Kidney epithelial cell (primary cell): ENCODE measurements at regions not wholly inside any gene's neighbourhood (a gene's known extent, or its start where the extent isn't known, plus 50 kb on each side); places are given as distances from the start of the nearest gene placed in this dataset.

ENCODE experiments used
- DNase-seq: peaks from one replicate; pipeline ENCODE4 v3.0.0-alpha.2; 2010; ENCODE audit warnings: low read depth
- H3K27me3 ChIP-seq: 2 replicates; pipeline ENCODE4 v1.6.0; 2011; ENCODE audit warnings: low read length; ENCODE audit not compliant: control insufficient read depth, insufficient read depth
- H3K36me3 ChIP-seq: 2 replicates; pipeline ENCODE4 v1.5.1; 2011; ENCODE audit warnings: low read length; ENCODE audit not compliant: control insufficient read depth, insufficient read depth
- H3K4me3 ChIP-seq: 2 replicates; pipeline ENCODE4 v1.5.1; 2011; ENCODE audit warnings: low read depth, mild to moderate bottlenecking, control low read depth, low read length
- CTCF ChIP-seq: IDR thresholded peaks from 2 replicates; pipeline ENCODE4 v1.5.1; 2011; ENCODE audit warnings: mild to moderate bottlenecking, moderate library complexity, low read length, control low read depth, inconsistent platforms; ENCODE audit not compliant: insufficient read depth, poor library complexity, severe bottlenecking

- no peak for TF ChIP-seq CTCF
- H3K4me3 ChIP-seq = no peak overlapping the region
- DNase-seq = no peak
Observed at GRCh38 chr18:61272793-61273192, 60.4 kb upstream of the CDH20 start.

GRCh38 chr18:61273533-61273932, 59.7 kb upstream of the CDH20 start:
- Histone ChIP-seq H3K27me3 (no peaks in the 10 kb centered on the region), H3K4me3 (no peak overlapping the region), H3K36me3 (no peaks in the 10 kb centered on the region)
- TF ChIP-seq CTCF = no peak
- no peak for DNase-seq

More at GRCh38 chr18:61272793-61273192, 60.4 kb upstream of the CDH20 start:
- Histone ChIP-seq H3K27me3 (no peaks in the 10 kb centered on the region), H3K36me3 (no peaks in the 10 kb centered on the region)

- H3K4me3 ChIP-seq = no peak overlapping the region
- H3K27me3 ChIP-seq = no peaks in the 10 kb centered on the region
- no peaks in the 10 kb centered on the region for H3K36me3 ChIP-seq
- no peak for DNase-seq
- no peak for TF ChIP-seq CTCF
Observed at GRCh38 chr18:61274416-61274960, 58.7 kb upstream of the CDH20 start.

DNA sequence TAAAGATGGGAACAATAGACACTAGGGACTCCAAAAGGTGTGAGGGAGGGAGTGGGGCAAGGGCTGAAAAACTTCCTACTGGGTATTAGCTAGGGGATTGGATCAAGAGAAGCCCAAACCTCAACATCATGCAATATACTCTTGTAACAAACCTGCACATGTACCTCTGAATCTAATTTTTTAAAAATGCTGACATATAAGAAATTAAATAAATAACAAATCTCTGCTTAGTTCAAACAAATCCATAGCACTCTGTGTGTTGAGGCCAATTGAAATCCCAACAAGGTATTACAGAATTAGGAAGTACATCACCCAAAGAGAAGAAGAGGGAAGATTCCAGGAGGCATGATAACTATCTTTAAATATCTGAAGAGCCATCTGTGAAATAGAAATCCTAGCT, 55.4 kb upstream of the CDH20 start:
- H3K36me3 ChIP-seq = no peaks in the 10 kb centered on the region
- no peak for DNase-seq
- TF ChIP-seq CTCF = no peak
- no peaks in the 10 kb centered on the region for H3K27me3 ChIP-seq
- no peak overlapping the region for H3K4me3 ChIP-seq

- H3K27me3 ChIP-seq = no peaks in the 10 kb centered on the region
- H3K36me3 ChIP-seq = no peaks in the 10 kb centered on the region
- no peak for DNase-seq
- H3K4me3 ChIP-seq = no peak overlapping the region
- no peak for TF ChIP-seq CTCF
Observed at GRCh38 chr18:61281431-61281830, 51.8 kb upstream of the CDH20 start.

DNA sequence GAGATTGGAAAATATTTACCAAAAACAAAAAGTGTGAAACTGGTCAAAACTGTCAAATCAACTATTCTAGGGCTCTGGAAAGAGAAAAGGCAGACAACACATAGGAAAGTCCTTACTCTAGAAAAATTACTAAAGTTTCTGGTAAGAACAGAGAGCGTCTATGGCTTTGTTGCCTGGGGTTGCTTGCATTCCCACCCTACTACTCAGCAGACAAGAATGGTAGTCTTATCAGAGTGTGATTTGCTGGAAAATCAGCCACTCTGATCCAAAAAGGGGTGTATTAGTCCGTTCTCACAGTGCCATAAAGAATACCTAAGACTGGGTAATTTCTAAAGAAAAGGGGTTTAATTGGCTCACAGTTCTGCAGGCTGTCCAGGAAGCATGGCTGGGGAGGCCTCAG, 50.3 kb upstream of the CDH20 start:
- no peak for TF ChIP-seq CTCF
- no peak for DNase-seq

More for the DNA sequence above, 50.3 kb upstream of the CDH20 start:
- Histone ChIP-seq H3K36me3 (no peaks in the 10 kb centered on the region), H3K27me3 (no peaks in the 10 kb centered on the region), H3K4me3 (no peak overlapping the region)
